HG02970 (cell line): ENCODE measurements at regions not wholly inside any gene's neighbourhood (a gene's known extent, or its start where the extent isn't known, plus 50 kb on each side); places are given as distances from the start of the nearest gene placed in this dataset.

ENCODE experiments used
- ATAC-seq: cut with Tn5 transposase; IDR thresholded peaks from one replicate; pipeline ENCODE4 v1.9.1; 2021; ENCODE audit warnings: mild to moderate bottlenecking, moderate library complexity, moderate number of reproducible peaks; ENCODE audit not compliant: unreplicated experiment, low FRiP score

- no peak for ATAC-seq
Observed at GRCh38 chr4:11005300-11005699, 320.7 kb upstream of the CLNK start.

GRCh38 chr4:11004818-11005217 lies 320.2 kb upstream of the CLNK start:
- ATAC-seq: no peak

- ATAC-seq: no peak
Observed at GRCh38 chr4:11002961-11003360, 318.4 kb upstream of the CLNK start.

GRCh38 chr4:10998846-10999245 lies 314.3 kb upstream of the CLNK start:
- ATAC-seq: no peak

- no peak for ATAC-seq
Observed at GRCh38 chr4:10984815-10985214, 300.2 kb upstream of the CLNK start.

GRCh38 chr4:10983885-10984640 lies 299.5 kb upstream of the CLNK start:
- no peak for ATAC-seq

- no peak for ATAC-seq
Observed at GRCh38 chr4:10983268-10983667, 298.7 kb upstream of the CLNK start.

- ATAC-seq: no peak
Observed at GRCh38 chr4:10982305-10982704, 297.7 kb upstream of the CLNK start.

GRCh38 chr4:10981576-10981975 lies 297.0 kb upstream of the CLNK start:
- no peak for ATAC-seq

GRCh38 chr4:10981096-10981495 lies 296.5 kb upstream of the CLNK start:
- ATAC-seq: no peak

GRCh38 chr4:10979032-10979431 lies 294.5 kb upstream of the CLNK start:
- no peak for ATAC-seq

- ATAC-seq: no peak
Observed at GRCh38 chr4:10977534-10977933, 293.0 kb upstream of the CLNK start.

- ATAC-seq: no peak
Observed at GRCh38 chr4:10974371-10974770, 289.8 kb upstream of the CLNK start.

- no peak for ATAC-seq
Observed at GRCh38 chr4:10973686-10974085, 289.1 kb upstream of the CLNK start.

GRCh38 chr4:10971800-10972401 lies 287.3 kb upstream of the CLNK start:
- ATAC-seq: no peak

- no peak for ATAC-seq
Observed at GRCh38 chr4:10965196-10965595, 280.6 kb upstream of the CLNK start.

- ATAC-seq: no peak
Observed at GRCh38 chr4:10963958-10964703, 279.6 kb upstream of the CLNK start.

GRCh38 chr4:10963241-10963640 lies 278.7 kb upstream of the CLNK start:
- no peak for ATAC-seq

GRCh38 chr4:10962246-10962645 lies 277.7 kb upstream of the CLNK start:
- no peak for ATAC-seq

GRCh38 chr4:10960389-10960788 lies 275.8 kb upstream of the CLNK start:
- ATAC-seq: no peak

GRCh38 chr4:10959586-10959985 lies 275.0 kb upstream of the CLNK start:
- no peak for ATAC-seq
